OCI-LY1 (cell line): ENCODE measurements at regions not wholly inside any gene's neighbourhood (a gene's known extent, or its start where the extent isn't known, plus 50 kb on each side); places are given as distances from the start of the nearest gene placed in this dataset.

Experiments
- H2AFZ ChIP-seq: fragments of 200-600 bp; sonication (generic), shearing (Covaris generic); 2 replicates; pipeline ENCODE4 v1.6.0; 2014; ENCODE audit warnings: antibody characterized with exemption, mild to moderate bottlenecking, low read length
- H3F3A ChIP-seq: fragments of 200-600 bp; sonication (generic), shearing (Covaris generic); 2 replicates; pipeline ENCODE4 v1.6.0; 2014; ENCODE audit warnings: mild to moderate bottlenecking, antibody characterized with exemption, low read length, moderate library complexity; ENCODE audit not compliant: insufficient read depth
- H3K27ac ChIP-seq: fragments of 200-600 bp; sonication (generic); 2 replicates; pipeline ENCODE4 v1.5.1; 2014; ENCODE audit warnings: low read length, mixed run types, mild to moderate bottlenecking, low read depth; ENCODE audit not compliant: poor library complexity, severe bottlenecking
- H3K27me3 ChIP-seq: fragments of 200-600 bp; sonication (generic); 2 replicates; pipeline ENCODE4 v1.6.0; 2014; ENCODE audit warnings: antibody characterized with exemption, mild to moderate bottlenecking, low read length, moderate library complexity; ENCODE audit not compliant: insufficient read depth
- H3K36me3 ChIP-seq: fragments of 200-600 bp; sonication (generic); 2 replicates; pipeline ENCODE4 v1.6.1; 2014; ENCODE audit warnings: mild to moderate bottlenecking, antibody characterized with exemption, low read length, moderate library complexity, mixed read lengths; ENCODE audit not compliant: insufficient read depth
- H3K4me1 ChIP-seq: fragments of 200-600 bp; sonication (generic); 2 replicates; pipeline ENCODE4 v1.5.1; 2014; ENCODE audit warnings: mild to moderate bottlenecking, low read length, moderate library complexity; ENCODE audit not compliant: insufficient read depth, severe bottlenecking
- H3K4me2 ChIP-seq: fragments of 200-600 bp; sonication (generic), shearing (Covaris generic); 2 replicates; pipeline ENCODE4 v1.6.1; 2014; ENCODE audit warnings: low read length
- H3K4me3 ChIP-seq: fragments of 200-600 bp; sonication (generic); 2 replicates; pipeline ENCODE4 v1.5.1; 2014; ENCODE audit warnings: low read length, low read depth, mild to moderate bottlenecking, mixed read lengths; ENCODE audit not compliant: poor library complexity, severe bottlenecking
- H3K79me2 ChIP-seq: fragments of 200-600 bp; shearing (Covaris generic); 2 replicates; pipeline ENCODE4 v1.6.1; 2016; ENCODE audit warnings: mixed run types, low read length, mixed read lengths; ENCODE audit not compliant: insufficient read depth
- H3K9ac ChIP-seq: fragments of 200-600 bp; sonication (generic), shearing (Covaris generic); 2 replicates; pipeline ENCODE4 v1.6.1; 2014; ENCODE audit warnings: mild to moderate bottlenecking, low read length, mixed read lengths
- H3K9me2 ChIP-seq: fragments of 200-600 bp; sonication (generic), shearing (Covaris generic); 2 replicates; pipeline ENCODE4 v1.6.1; 2014; ENCODE audit warnings: low read depth, mild to moderate bottlenecking, low read length, mixed read lengths
- H3K9me3 ChIP-seq: fragments of 200-600 bp; shearing (Covaris generic); 2 replicates; pipeline ENCODE4 v1.6.1; 2014; ENCODE audit warnings: low read length, mixed read lengths
- H4K20me1 ChIP-seq: fragments of 200-600 bp; sonication (generic), shearing (Covaris generic); 2 replicates; pipeline ENCODE4 v1.6.0; 2016; ENCODE audit warnings: mild to moderate bottlenecking, low read length; ENCODE audit not compliant: insufficient read depth
- EZH2 ChIP-seq: fragments of 200-600 bp; sonication (generic), shearing (Covaris generic); IDR thresholded peaks from 2 replicates; pipeline ENCODE4 v1.8.0; 2017; ENCODE audit warnings: borderline replicate concordance, mixed run types, mild to moderate bottlenecking, antibody characterized with exemption, low read length, moderate library complexity, mixed read lengths
- TF ChIP-seq, protein P1 (sequence below): fragments of 200-600 bp; sonication (generic), shearing (Covaris generic); IDR thresholded peaks from 2 replicates; pipeline ENCODE4 v1.5.1; 2017; ENCODE audit warnings: mild to moderate bottlenecking, antibody characterized with exemption, low read length, moderate library complexity, mixed read lengths

DNA sequence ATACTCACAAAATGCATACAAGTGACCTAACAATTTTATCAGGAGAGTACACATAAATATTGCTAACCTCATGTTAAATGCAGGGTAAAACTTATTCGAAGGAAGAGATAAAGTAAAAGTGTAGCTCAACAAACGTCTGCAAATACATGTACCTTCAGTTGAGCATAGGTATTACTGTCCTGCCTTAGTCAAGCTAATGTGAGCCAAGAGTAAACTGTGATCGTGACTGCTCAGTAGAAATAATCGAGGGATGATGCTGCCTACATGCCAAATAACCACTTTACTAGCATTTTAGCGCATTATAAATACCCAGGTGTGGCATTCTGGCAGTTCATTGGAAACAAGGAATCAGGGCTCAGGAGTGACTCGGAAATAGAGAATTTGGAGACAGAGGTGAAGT is 779.5 kb downstream of the SOCS6 start:
- H3K4me3 ChIP-seq, result no peak overlapping the region

DNA sequence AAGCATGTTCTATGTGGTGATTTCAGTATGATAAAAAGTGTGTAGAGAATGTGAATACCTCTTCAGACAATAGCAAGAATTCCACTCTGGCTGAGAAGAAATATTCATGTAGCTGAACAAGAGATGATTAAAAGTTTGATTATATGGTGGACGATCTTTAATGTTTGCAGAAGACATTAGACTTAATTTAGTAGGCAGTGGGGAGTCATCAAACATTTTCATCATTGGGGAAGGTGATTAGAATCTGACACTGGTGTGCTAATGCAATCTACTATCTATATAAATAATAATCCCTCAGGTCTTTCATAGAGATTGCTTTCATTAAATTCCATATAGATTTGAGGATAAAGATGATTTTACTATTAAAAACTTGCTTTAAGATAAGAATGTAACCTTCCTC is 761.0 kb downstream of the SOCS6 start:
- no peak overlapping the region for H3K9ac ChIP-seq
- H3K9me3 ChIP-seq, result no peaks in the 10 kb centered on the region
- no peaks in the 10 kb centered on the region for H3K9me2 ChIP-seq
- H2AFZ ChIP-seq, result no peak overlapping the region
- no peaks in the 10 kb centered on the region for H3K4me1 ChIP-seq
- H3K4me3 ChIP-seq, result no peak overlapping the region
- no peaks in the 10 kb centered on the region for H4K20me1 ChIP-seq
- H3F3A ChIP-seq, result no peaks in the 10 kb centered on the region
- H3K79me2 ChIP-seq, result no peaks in the 10 kb centered on the region
- no peak overlapping the region for H3K4me2 ChIP-seq
- no peaks in the 10 kb centered on the region for H3K27me3 ChIP-seq
- TF ChIP-seq EZH2, result no peak
- TF ChIP-seq, protein P1, sequence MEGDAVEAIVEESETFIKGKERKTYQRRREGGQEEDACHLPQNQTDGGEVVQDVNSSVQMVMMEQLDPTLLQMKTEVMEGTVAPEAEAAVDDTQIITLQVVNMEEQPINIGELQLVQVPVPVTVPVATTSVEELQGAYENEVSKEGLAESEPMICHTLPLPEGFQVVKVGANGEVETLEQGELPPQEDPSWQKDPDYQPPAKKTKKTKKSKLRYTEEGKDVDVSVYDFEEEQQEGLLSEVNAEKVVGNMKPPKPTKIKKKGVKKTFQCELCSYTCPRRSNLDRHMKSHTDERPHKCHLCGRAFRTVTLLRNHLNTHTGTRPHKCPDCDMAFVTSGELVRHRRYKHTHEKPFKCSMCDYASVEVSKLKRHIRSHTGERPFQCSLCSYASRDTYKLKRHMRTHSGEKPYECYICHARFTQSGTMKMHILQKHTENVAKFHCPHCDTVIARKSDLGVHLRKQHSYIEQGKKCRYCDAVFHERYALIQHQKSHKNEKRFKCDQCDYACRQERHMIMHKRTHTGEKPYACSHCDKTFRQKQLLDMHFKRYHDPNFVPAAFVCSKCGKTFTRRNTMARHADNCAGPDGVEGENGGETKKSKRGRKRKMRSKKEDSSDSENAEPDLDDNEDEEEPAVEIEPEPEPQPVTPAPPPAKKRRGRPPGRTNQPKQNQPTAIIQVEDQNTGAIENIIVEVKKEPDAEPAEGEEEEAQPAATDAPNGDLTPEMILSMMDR, result no peak
- no peaks in the 10 kb centered on the region for H3K36me3 ChIP-seq
- H3K27ac ChIP-seq, result no peak overlapping the region

More for the DNA sequence above, 779.5 kb downstream of the SOCS6 start:
- no peaks in the 10 kb centered on the region for H3K9me2 ChIP-seq
- H3K9ac ChIP-seq, result no peak overlapping the region
- H3K9me3 ChIP-seq, result no peaks in the 10 kb centered on the region
- no peaks in the 10 kb centered on the region for H4K20me1 ChIP-seq
- H3F3A ChIP-seq, result no peaks in the 10 kb centered on the region
- H3K27ac ChIP-seq, result no peak overlapping the region
- H3K79me2 ChIP-seq, result no peaks in the 10 kb centered on the region
- no peaks in the 10 kb centered on the region for H3K4me1 ChIP-seq
- no peaks in the 10 kb centered on the region for H3K27me3 ChIP-seq
- TF ChIP-seq, protein P1, result no peak
- no peak for TF ChIP-seq EZH2
- H3K4me2 ChIP-seq, result no peak overlapping the region
- no peaks in the 10 kb centered on the region for H3K36me3 ChIP-seq
- H2AFZ ChIP-seq, result no peak overlapping the region

DNA sequence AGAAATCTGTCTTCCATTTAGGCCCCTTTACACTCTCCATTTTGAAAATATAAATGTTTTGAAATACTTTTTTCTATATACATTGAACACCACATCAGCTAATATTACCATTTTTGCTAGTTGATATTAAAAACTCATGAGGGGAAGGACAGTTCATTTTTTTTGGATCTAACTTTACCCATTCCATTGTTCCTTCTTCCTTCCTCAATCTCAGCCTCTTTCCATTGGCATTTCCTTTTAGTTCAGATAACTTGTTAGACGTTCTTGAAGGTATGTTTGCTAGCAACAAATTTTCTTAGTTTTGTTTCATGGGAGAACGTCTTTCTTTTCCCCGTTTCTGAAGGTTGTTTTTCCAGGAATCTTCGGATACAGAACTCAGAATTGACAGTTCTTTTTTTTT is 759.0 kb downstream of the SOCS6 start:
- Histone ChIP-seq H3K9me2 (no peaks in the 10 kb centered on the region), H3K27me3 (no peaks in the 10 kb centered on the region), H2AFZ (no peak overlapping the region), H3K4me2 (no peak overlapping the region), H3K9ac (no peak overlapping the region), H3K36me3 (no peaks in the 10 kb centered on the region), H3K4me1 (no peaks in the 10 kb centered on the region), H3F3A (no peaks in the 10 kb centered on the region), H3K79me2 (no peaks in the 10 kb centered on the region), H3K9me3 (no peaks in the 10 kb centered on the region), H4K20me1 (no peaks in the 10 kb centered on the region), H3K27ac (no peak overlapping the region), H3K4me3 (no peak overlapping the region)
- no peak for TF ChIP-seq EZH2
- TF ChIP-seq, protein P1, result no peak
